HepG2 (cell line): ENCODE measurements at regions not wholly inside any gene's neighbourhood (a gene's known extent, or its start where the extent isn't known, plus 50 kb on each side); places are given as distances from the start of the nearest gene placed in this dataset.

Experiments
- ATAC-seq: fragments of 200-7000 bp; cut with Tn5 transposase; 3 replicates; pipeline ENCODE4 v1.9.1; 2020; ENCODE audit warnings: mild to moderate bottlenecking, moderate library complexity
- BruUV-seq: library from RNA; stranded (reverse); fragments of 400-500 nt; replicated peaks from 2 replicates; lab custom pipeline; 2021; lab: Mats Ljungman, UMichigan
- CTCF ChIA-PET: fragments of 300-600 bp; formaldehyde crosslinking; extraction: SDS; loops from one replicate; lab custom pipeline; 2021; ENCODE audit warnings: low total read pairs, inconsistent platforms, low intra/inter-chr PET ratio; lab: Yijun Ruan, JAX
- POLR2A ChIA-PET: fragments of 350-600 bp; sonication (Branson Sonifier 250); formaldehyde crosslinking; loops from one replicate; lab custom pipeline; 2020; ENCODE audit warnings: antibody characterized with exemption, inconsistent platforms; lab: Yijun Ruan, JAX
- DNase-seq: peaks from one replicate; pipeline ENCODE4 v3.0.0-alpha.2; 2015; ENCODE audit warnings: low spot score
- FAIRE-seq: peaks from 3 replicates; lab custom pipeline; 2011; peaks lifted over from hg19 to GRCh38; lab: Jason Lieb, UNC
- H2AFZ ChIP-seq: one replicate; pipeline ENCODE4 v1.6.1; 2011; ENCODE audit warnings: low read length, inconsistent platforms
- H3K27ac ChIP-seq: fragments of 300-600 bp; 3 replicates; pipeline ENCODE4 v1.8.0; 2011; ENCODE audit warnings: mixed run types, mild to moderate bottlenecking, mixed read lengths, low read length, inconsistent platforms; ENCODE audit not compliant: insufficient read depth; ENCODE audit errors: extremely low read length
- H3K27me3 ChIP-seq, 2 experiments: fragments of 200-600 bp in 1 of 2; 2 replicates in 1 of 2; 3 replicates in 1 of 2; pipeline versions ENCODE4 v1.6.0 to v1.8.0; 2011; ENCODE audit warnings: low read length in 2 of 2, mild to moderate bottlenecking in 2 of 2, moderate library complexity in 2 of 2, inconsistent platforms in 1 of 2; ENCODE audit not compliant: insufficient read depth in 2 of 2, control insufficient read depth in 1 of 2
- H3K36me3 ChIP-seq, 2 experiments: fragments of 200-600 bp in 1 of 2; replicated peaks in 1 of 2; 2 replicates in 1 of 2; 3 replicates in 1 of 2; pipeline versions ENCODE4 v1.5.1 to v1.8.0; 2011; ENCODE audit warnings: low read length in 2 of 2, inconsistent platforms in 1 of 2; ENCODE audit not compliant: insufficient read depth in 2 of 2, control insufficient read depth in 1 of 2
- H3K4me1 ChIP-seq: 2 replicates; pipeline ENCODE4 v1.5.1; 2012; ENCODE audit warnings: low read length, inconsistent platforms; ENCODE audit not compliant: insufficient read depth
- H3K4me2 ChIP-seq: 2 replicates; pipeline ENCODE4 v1.6.0; 2011; ENCODE audit warnings: low read depth, low read length, inconsistent platforms
- H3K4me3 ChIP-seq, 3 experiments: fragments of 200-600 bp in 1 of 3; sonication (generic), shearing (Covaris generic) in 1 of 3; replicated peaks in 1 of 3; 2 replicates each; pipeline ENCODE4 v1.5.1; 2011 to 2016; ENCODE audit warnings: low read length in 3 of 3, inconsistent platforms in 2 of 3, low read depth in 2 of 3, mild to moderate bottlenecking in 2 of 3, control low read depth in 1 of 3, mixed read lengths in 1 of 3; ENCODE audit not compliant: insufficient read depth in 1 of 3
- H3K79me2 ChIP-seq: one replicate; pipeline ENCODE4 v1.6.1; 2011; ENCODE audit warnings: low read length, inconsistent platforms; ENCODE audit not compliant: insufficient read depth
- H3K9ac ChIP-seq: 2 replicates; pipeline ENCODE4 v1.6.0; 2011; ENCODE audit warnings: mild to moderate bottlenecking, low read depth, low read length, inconsistent platforms; ENCODE audit not compliant: insufficient read depth
- H3K9me3 ChIP-seq: 2 replicates; pipeline ENCODE4 v1.5.1; 2012; ENCODE audit warnings: mild to moderate bottlenecking, low read length
- H4K20me1 ChIP-seq: 2 replicates; pipeline ENCODE4 v1.6.0; 2011; ENCODE audit warnings: inconsistent platforms, mild to moderate bottlenecking, low read length, moderate library complexity; ENCODE audit not compliant: insufficient read depth
- ATF7 ChIP-seq, 2 experiments: fragments of 450-650 bp in 1 of 2; sonication (generic) in 1 of 2; formaldehyde crosslinking in 1 of 2; IDR thresholded peaks; 2 replicates each; pipeline versions ENCODE4 v1.4.0 to v1.6.1; 2016 to 2020; ENCODE audit warnings: antibody characterized with exemption in 1 of 2, mild to moderate bottlenecking in 1 of 2, missing genetic modification reagents in 1 of 2
- BORCS8-MEF2B ChIP-seq: sonication (generic); formaldehyde crosslinking; IDR thresholded peaks from 2 replicates; pipeline ENCODE4 v1.8.0; 2022; ENCODE audit warnings: mild to moderate bottlenecking, missing genetic modification reagents
- CREB1 ChIP-seq, 2 experiments: fragments of 450-650 bp in 1 of 2; IDR thresholded peaks; 2 replicates each; pipeline ENCODE4 v1.6.1; 2016 to 2017; ENCODE audit warnings: control low read depth in 1 of 2, mild to moderate bottlenecking in 1 of 2, missing compliant biosample characterization in 1 of 2, missing genetic modification characterization in 1 of 2
- SNAPC2 ChIP-seq: sonication (generic); formaldehyde crosslinking; IDR thresholded peaks from 2 replicates; pipeline ENCODE4 v1.8.1; 2022; ENCODE audit warnings: mild to moderate bottlenecking, missing genetic modification reagents
- ZFX ChIP-seq: sonication (generic); formaldehyde crosslinking; IDR thresholded peaks from 2 replicates; pipeline ENCODE4 v1.4.0; 2020; ENCODE audit warnings: mild to moderate bottlenecking, low read depth, missing genetic modification reagents, moderate library complexity
- ZNF225 ChIP-seq: sonication (generic); formaldehyde crosslinking; IDR thresholded peaks from 2 replicates; pipeline ENCODE4 v1.4.0; 2020; ENCODE audit warnings: mild to moderate bottlenecking, missing genetic modification reagents
- WGBS: methylation state at CpG from one replicate; pipeline ENCODE4 v1.1.6; 2017; ENCODE audit warnings: low lambda C conversion rate; 5-methylcytosine and 5-hydroxymethylcytosine counted together
- in situ Hi-C: cut with HindIII; loops from 2 replicates; pipeline ENCODE4 v1.10.0; 2017; ENCODE audit warnings: low pct_unique_long_range_greater_than_20kb; ENCODE audit not compliant: extremely low pct_ligation_motif_present
- intact Hi-C: fragments of 100-400 bp; cut with micrococcal nuclease; formaldehyde crosslinking; loops from one replicate; pipeline ENCODE4 v1.10.0; 2022; ENCODE audit not compliant: unreplicated experiment
- TF ChIP-seq, protein P1 (sequence below): IDR thresholded peaks from 2 replicates; pipeline ENCODE4 v1.6.1; 2016; ENCODE audit warnings: low read depth
- TF ChIP-seq, protein P2 (sequence below): IDR thresholded peaks from 2 replicates; pipeline ENCODE4 v1.6.1; 2016; ENCODE audit warnings: low read depth, missing genetic modification reagents, missing compliant biosample characterization

DNA sequence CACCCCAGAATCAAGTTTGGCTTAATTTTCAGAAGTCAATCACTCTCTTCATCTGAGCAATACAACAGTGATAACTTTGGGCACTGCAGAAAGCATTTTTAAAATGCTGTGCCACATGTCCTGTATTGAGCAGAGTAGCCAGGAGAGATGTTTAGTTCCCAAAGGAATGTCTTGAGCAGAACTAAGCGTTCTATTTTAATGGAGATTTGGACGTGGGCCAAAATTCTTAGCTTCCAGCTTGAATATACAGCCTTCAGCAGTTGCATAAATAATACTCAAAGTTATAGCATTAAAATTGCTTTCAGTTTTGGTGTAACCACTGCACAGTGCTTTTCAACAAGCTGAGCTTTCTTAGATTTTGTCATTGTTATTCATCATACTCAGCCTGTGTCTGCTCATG, 679.2 kb downstream of the NLGN4X start (continued):
- TF ChIP-seq, protein P1, sequence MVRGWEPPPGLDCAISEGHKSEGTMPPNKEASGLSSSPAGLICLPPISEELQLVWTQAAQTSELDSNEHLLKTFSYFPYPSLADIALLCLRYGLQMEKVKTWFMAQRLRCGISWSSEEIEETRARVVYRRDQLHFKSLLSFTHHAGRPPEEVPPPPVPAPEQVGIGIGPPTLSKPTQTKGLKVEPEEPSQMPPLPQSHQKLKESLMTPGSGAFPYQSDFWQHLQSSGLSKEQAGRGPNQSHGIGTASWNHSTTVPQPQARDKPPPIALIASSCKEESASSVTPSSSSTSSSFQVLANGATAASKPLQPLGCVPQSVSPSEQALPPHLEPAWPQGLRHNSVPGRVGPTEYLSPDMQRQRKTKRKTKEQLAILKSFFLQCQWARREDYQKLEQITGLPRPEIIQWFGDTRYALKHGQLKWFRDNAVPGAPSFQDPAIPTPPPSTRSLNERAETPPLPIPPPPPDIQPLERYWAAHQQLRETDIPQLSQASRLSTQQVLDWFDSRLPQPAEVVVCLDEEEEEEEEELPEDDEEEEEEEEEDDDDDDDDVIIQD = no peak
- TF ChIP-seq BORCS8-MEF2B (CRISPR knock-in tag) (no peak), ZNF225 (CRISPR knock-in tag) (no peak), ZFX (no peak)
- TF ChIP-seq, protein P2, sequence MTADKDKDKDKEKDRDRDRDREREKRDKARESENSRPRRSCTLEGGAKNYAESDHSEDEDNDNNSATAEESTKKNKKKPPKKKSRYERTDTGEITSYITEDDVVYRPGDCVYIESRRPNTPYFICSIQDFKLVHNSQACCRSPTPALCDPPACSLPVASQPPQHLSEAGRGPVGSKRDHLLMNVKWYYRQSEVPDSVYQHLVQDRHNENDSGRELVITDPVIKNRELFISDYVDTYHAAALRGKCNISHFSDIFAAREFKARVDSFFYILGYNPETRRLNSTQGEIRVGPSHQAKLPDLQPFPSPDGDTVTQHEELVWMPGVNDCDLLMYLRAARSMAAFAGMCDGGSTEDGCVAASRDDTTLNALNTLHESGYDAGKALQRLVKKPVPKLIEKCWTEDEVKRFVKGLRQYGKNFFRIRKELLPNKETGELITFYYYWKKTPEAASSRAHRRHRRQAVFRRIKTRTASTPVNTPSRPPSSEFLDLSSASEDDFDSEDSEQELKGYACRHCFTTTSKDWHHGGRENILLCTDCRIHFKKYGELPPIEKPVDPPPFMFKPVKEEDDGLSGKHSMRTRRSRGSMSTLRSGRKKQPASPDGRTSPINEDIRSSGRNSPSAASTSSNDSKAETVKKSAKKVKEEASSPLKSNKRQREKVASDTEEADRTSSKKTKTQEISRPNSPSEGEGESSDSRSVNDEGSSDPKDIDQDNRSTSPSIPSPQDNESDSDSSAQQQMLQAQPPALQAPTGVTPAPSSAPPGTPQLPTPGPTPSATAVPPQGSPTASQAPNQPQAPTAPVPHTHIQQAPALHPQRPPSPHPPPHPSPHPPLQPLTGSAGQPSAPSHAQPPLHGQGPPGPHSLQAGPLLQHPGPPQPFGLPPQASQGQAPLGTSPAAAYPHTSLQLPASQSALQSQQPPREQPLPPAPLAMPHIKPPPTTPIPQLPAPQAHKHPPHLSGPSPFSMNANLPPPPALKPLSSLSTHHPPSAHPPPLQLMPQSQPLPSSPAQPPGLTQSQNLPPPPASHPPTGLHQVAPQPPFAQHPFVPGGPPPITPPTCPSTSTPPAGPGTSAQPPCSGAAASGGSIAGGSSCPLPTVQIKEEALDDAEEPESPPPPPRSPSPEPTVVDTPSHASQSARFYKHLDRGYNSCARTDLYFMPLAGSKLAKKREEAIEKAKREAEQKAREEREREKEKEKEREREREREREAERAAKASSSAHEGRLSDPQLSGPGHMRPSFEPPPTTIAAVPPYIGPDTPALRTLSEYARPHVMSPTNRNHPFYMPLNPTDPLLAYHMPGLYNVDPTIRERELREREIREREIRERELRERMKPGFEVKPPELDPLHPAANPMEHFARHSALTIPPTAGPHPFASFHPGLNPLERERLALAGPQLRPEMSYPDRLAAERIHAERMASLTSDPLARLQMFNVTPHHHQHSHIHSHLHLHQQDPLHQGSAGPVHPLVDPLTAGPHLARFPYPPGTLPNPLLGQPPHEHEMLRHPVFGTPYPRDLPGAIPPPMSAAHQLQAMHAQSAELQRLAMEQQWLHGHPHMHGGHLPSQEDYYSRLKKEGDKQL (CRISPR knock-in tag) = no peak

DNA sequence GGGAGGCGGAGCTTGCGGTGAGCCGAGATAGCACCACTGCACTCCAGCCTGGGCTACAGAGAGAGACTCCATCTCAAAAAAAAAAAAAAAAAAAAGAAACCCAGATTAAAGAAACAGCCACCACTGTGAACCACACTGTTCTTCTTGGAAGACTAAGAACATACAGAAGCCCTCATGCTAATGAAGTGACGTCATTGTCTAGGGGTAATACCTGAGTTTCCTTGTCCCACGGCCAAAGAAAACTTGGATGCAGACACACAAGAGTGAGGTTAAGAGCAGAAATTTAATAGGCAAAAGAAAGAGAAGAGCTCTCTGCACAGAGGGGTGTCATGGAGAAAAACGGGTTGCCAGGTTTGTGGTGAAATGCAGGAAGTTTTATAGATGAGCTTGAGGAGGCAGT, 691.6 kb downstream of the NLGN4X start:
- TF ChIP-seq SNAPC2 (no peak), CREB1 (IDR thresholded peaks at IDR 0.05) (peak; percentile 83), CREB1 (CRISPR knock-in tag; IDR thresholded peaks at IDR 0.05) (no peak), ATF7 (IDR thresholded peaks at IDR 0.05) (peak; percentile 93), ATF7 (CRISPR knock-in tag; IDR thresholded peaks at IDR 0.05) (no peak)
- FAIRE-seq (no peak), DNase-seq (no peak), ATAC-seq (no peak)
- no peak overlapping the region for H3K9ac ChIP-seq
- H3K4me3 ChIP-seq = no peak overlapping the region
- H3K9me3 ChIP-seq = peaks cover 32% of the 10 kb centered on the region; the same call in 1 of the 2 replicates
- no peaks in the 10 kb centered on the region for H4K20me1 ChIP-seq
- H3K36me3 ChIP-seq = no peaks in the 10 kb centered on the region
- 38% methylated on average over 6 of the region's 6 CpGs for WGBS
- BruUV-seq = no TSS peak
- in situ Hi-C loops (no loop called here), intact Hi-C loops (no loop called here)
- H3K4me2 ChIP-seq = no peak overlapping the region
- CTCF ChIA-PET = no interaction called here
- no peaks in the 10 kb centered on the region for H3K79me2 ChIP-seq
- H2AFZ ChIP-seq = no peak overlapping the region
- H3K27ac ChIP-seq = no peak overlapping the region
- POLR2A ChIA-PET = no interaction called here
- no peaks in the 10 kb centered on the region for H3K4me1 ChIP-seq
- H3K27me3 ChIP-seq = no peaks in the 10 kb centered on the region
